GM06990 (cell line): ENCODE measurements at regions not wholly inside any gene's neighbourhood (a gene's known extent, or its start where the extent isn't known, plus 50 kb on each side); places are given as distances from the start of the nearest gene placed in this dataset.
A peak's percentile ranks its signal among the peaks of the same experiment; 100 is the strongest.

Experiments
- DNase-seq: peaks from one replicate; pipeline ENCODE4 v3.0.0-alpha.2; 2011; ENCODE audit not compliant: insufficient read length; ENCODE audit errors: extremely low read depth
- H3K27me3 ChIP-seq: replicated peaks from 2 replicates; pipeline ENCODE4 v1.6.0; 2011; ENCODE audit warnings: low read length; ENCODE audit not compliant: control insufficient read depth, insufficient read depth
- H3K36me3 ChIP-seq: 2 replicates; pipeline ENCODE4 v1.5.1; 2011; ENCODE audit warnings: low read length; ENCODE audit not compliant: control insufficient read depth, insufficient read depth
- H3K4me3 ChIP-seq: replicated peaks from 2 replicates; pipeline ENCODE4 v1.5.1; 2011; ENCODE audit warnings: low read depth, mild to moderate bottlenecking, control low read depth, low read length
- CTCF ChIP-seq: IDR thresholded peaks from 2 replicates; pipeline ENCODE4 v1.5.1; 2011; ENCODE audit warnings: low read length, control low read depth, mild to moderate bottlenecking, inconsistent platforms; ENCODE audit not compliant: insufficient read depth, poor library complexity, severe bottlenecking

GRCh38 chr6:14202947-14203346 is 85.4 kb downstream of the CD83 start:
- no peak for TF ChIP-seq CTCF
- DNase-seq = no peak
- no peaks in the 10 kb centered on the region for H3K36me3 ChIP-seq

GRCh38 chr6:14206391-14206790 is 88.8 kb downstream of the CD83 start:
- Histone ChIP-seq H3K36me3 (no peaks in the 10 kb centered on the region), H3K4me3 (no peak overlapping the region), H3K27me3 (no peaks in the 10 kb centered on the region)
- DNase-seq = no peak
- TF ChIP-seq CTCF = no peak

More at GRCh38 chr6:14202947-14203346, 85.4 kb downstream of the CD83 start:
- Histone ChIP-seq H3K4me3 (no peak overlapping the region), H3K27me3 (no peaks in the 10 kb centered on the region)

DNA sequence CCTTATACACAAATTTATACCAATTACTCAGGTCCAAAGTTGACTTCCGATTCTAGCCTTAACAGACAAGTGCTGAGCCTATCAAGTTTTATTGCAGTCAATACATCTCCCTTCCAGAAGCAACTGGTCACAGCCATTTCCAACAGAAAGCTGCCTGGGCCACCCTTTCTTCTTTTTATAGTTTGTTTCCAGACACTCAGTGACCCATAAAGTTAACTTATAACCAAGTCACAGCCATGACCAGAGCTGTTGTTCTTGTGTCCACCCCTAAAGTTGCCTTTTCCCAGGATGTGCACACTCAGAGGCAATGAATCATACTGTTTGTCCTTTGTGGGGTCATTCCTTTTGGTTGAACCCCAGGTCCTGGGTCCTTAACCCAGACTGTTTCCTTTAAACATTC is 89.9 kb downstream of the CD83 start:
- Histone ChIP-seq H3K4me3 (no peak overlapping the region), H3K27me3 (no peaks in the 10 kb centered on the region), H3K36me3 (no peaks in the 10 kb centered on the region)
- TF ChIP-seq CTCF = no peak
- DNase-seq = no peak

GRCh38 chr6:14209000-14209399 is 91.4 kb downstream of the CD83 start:
- Histone ChIP-seq H3K27me3 (no peaks in the 10 kb centered on the region), H3K4me3 (no peak overlapping the region), H3K36me3 (no peaks in the 10 kb centered on the region)
- no peak for DNase-seq
- no peak for TF ChIP-seq CTCF

DNA sequence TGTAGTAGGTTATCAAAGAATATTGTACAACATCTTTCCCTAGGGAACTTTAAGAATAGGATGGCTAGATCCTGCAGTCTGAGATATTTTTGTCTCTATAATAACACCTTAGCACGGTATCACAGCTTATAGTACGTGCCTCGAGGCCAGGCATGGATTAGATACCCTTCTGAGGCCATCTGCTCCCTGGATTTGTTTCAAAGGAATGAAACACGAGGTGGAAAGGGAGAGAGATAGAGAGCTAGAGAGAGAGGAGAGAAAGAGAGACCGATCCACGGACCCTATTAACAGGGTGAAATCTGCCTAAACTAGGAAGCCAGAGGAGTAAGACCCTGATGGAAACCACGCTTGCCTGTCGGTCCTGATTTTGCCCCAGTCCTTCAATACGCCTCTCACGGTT is 92.5 kb downstream of the CD83 start:
- H3K27me3 ChIP-seq = no peaks in the 10 kb centered on the region
- no peak overlapping the region; the same call in 1 of the 2 replicates for H3K4me3 ChIP-seq
- no peaks in the 10 kb centered on the region for H3K36me3 ChIP-seq
- TF ChIP-seq CTCF = no peak
- no peak for DNase-seq

GRCh38 chr6:14210663-14211561 is 93.3 kb downstream of the CD83 start:
- Histone ChIP-seq H3K36me3 (no peaks in the 10 kb centered on the region), H3K27me3 (no peaks in the 10 kb centered on the region), H3K4me3 (peak overlapping the region; percentile 75)
- no peak for TF ChIP-seq CTCF
- peak; percentile 97 for DNase-seq
